Mesothelial cell of epicardium (in vitro differentiated cells): ENCODE measurements at regions not wholly inside any gene's neighbourhood (a gene's known extent, or its start where the extent isn't known, plus 50 kb on each side); places are given as distances from the start of the nearest gene placed in this dataset.
A peak's percentile ranks its signal among the peaks of the same experiment; 100 is the strongest.

ENCODE experiments used
- DNase-seq, 2 experiments: peaks; one replicate each; pipeline ENCODE4 v3.0.0; 2021; ENCODE audit warnings: low spot score in 2 of 2; ENCODE audit not compliant: unreplicated experiment in 2 of 2
- H3K27ac Mint-ChIP-seq: 2 replicates; pipeline ENCODE4 v1.8.0; 2021; ENCODE audit warnings: mixed read lengths
- H3K27me3 Mint-ChIP-seq: 2 replicates; pipeline ENCODE4 v1.8.0; 2021; ENCODE audit warnings: low read depth, mixed read lengths
- H3K36me3 Mint-ChIP-seq: 2 replicates; pipeline ENCODE4 v1.8.0; 2021; ENCODE audit warnings: mixed read lengths
- H3K4me1 Mint-ChIP-seq: 2 replicates; pipeline ENCODE4 v1.8.0; 2021; ENCODE audit warnings: mixed read lengths
- H3K4me3 Mint-ChIP-seq: 2 replicates; pipeline ENCODE4 v1.8.0; 2021; ENCODE audit warnings: mild to moderate bottlenecking, moderate library complexity, mixed read lengths
- H3K9me3 Mint-ChIP-seq: 2 replicates; pipeline ENCODE4 v1.8.0; 2021; ENCODE audit warnings: mixed read lengths
- CTCF ChIP-seq: fragments of 200-600 bp; sonication (generic); IDR thresholded peaks from one replicate; pipeline ENCODE4 v1.5.0; 2021; ENCODE audit warnings: antibody characterized with exemption; ENCODE audit not compliant: unreplicated experiment

- H3K27me3 Mint-ChIP-seq = no peaks in the 10 kb centered on the region
- DNase-seq = peak; percentile 27 to 77
- H3K4me1 Mint-ChIP-seq = peaks cover 2% of the 10 kb centered on the region
- no peaks in the 10 kb centered on the region for H3K36me3 Mint-ChIP-seq
- H3K27ac Mint-ChIP-seq = no peak overlapping the region
- peaks cover 14% of the 10 kb centered on the region for H3K9me3 Mint-ChIP-seq
- peak overlapping the region; percentile 47 for H3K4me3 Mint-ChIP-seq
- peak; percentile 90 for TF ChIP-seq CTCF
These were observed 725.5 kb upstream of the ARRDC4 start for GRCh38 chr15:97234851-97235610.

GRCh38 chr15:97235611-97235985 is 724.9 kb upstream of the ARRDC4 start:
- no peaks in the 10 kb centered on the region for H3K36me3 Mint-ChIP-seq
- DNase-seq = no peak
- H3K4me1 Mint-ChIP-seq = peaks cover 2% of the 10 kb centered on the region
- no peak overlapping the region for H3K4me3 Mint-ChIP-seq
- peaks cover 12% of the 10 kb centered on the region for H3K9me3 Mint-ChIP-seq
- no peak for TF ChIP-seq CTCF
- H3K27ac Mint-ChIP-seq = no peak overlapping the region
- H3K27me3 Mint-ChIP-seq = no peaks in the 10 kb centered on the region

- Mint-ChIP-seq H3K9me3 (peaks cover 8% of the 10 kb centered on the region), H3K36me3 (no peaks in the 10 kb centered on the region), H3K4me1 (peaks cover 2% of the 10 kb centered on the region), H3K27ac (no peak overlapping the region), H3K4me3 (no peak overlapping the region), H3K27me3 (no peaks in the 10 kb centered on the region)
- TF ChIP-seq CTCF = no peak
- DNase-seq = no peak
These were observed 724.4 kb upstream of the ARRDC4 start for GRCh38 chr15:97236140-97236539.

- no peak overlapping the region for H3K27ac Mint-ChIP-seq
- H3K36me3 Mint-ChIP-seq = no peaks in the 10 kb centered on the region
- H3K27me3 Mint-ChIP-seq = no peaks in the 10 kb centered on the region
- DNase-seq = no peak
- no peak for TF ChIP-seq CTCF
- H3K4me3 Mint-ChIP-seq = no peak overlapping the region
- H3K9me3 Mint-ChIP-seq = peaks cover 16% of the 10 kb centered on the region
- H3K4me1 Mint-ChIP-seq = peaks cover 2% of the 10 kb centered on the region
These were observed 723.3 kb upstream of the ARRDC4 start for GRCh38 chr15:97237160-97237559.

GRCh38 chr15:97248376-97248775 is 712.1 kb upstream of the ARRDC4 start:
- Mint-ChIP-seq H3K9me3 (peaks cover 45% of the 10 kb centered on the region), H3K4me1 (no peaks in the 10 kb centered on the region), H3K4me3 (no peak overlapping the region), H3K27ac (no peak overlapping the region), H3K27me3 (no peaks in the 10 kb centered on the region), H3K36me3 (peaks cover 3% of the 10 kb centered on the region)
- DNase-seq = no peak
- TF ChIP-seq CTCF = no peak
